Stimulated activated CD8-positive, alpha-beta memory T cell treated with anti-CD3 and anti-CD28 coated beads, Interleukin-4, amount 100 ng/mL, for 24 hours (primary cell): ENCODE measurements at regions not wholly inside any gene's neighbourhood (a gene's known extent, or its start where the extent isn't known, plus 50 kb on each side); places are given as distances from the start of the nearest gene placed in this dataset.

Source experiments
- DNase-seq: peaks from one replicate; pipeline ENCODE4 v3.0.0-alpha.2; 2020; ENCODE audit warnings: low read depth

DNA sequence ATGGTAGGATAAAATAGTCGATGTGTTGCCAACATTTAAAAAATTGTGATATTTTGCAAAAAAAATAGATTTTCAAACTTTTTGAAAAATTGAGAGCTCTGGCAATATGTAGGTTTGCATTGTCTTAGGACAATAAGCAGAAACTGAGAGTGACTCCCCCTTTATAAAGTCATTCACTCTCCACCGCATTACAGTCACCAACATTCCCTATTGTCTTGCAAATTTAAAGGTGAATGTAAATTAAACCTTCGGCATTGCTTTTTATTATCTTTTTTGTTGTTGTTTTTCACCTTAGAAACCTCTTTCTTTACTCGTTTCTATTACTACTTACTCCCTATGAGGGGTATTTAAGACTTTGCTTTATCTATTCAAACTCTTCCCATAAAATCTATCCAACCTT, 944.2 kb downstream of the DTWD2 start:
- DNase-seq: no peak

- no peak for DNase-seq
Observed at GRCh38 chr5:118043531-118043930, 944.8 kb downstream of the DTWD2 start.

DNA sequence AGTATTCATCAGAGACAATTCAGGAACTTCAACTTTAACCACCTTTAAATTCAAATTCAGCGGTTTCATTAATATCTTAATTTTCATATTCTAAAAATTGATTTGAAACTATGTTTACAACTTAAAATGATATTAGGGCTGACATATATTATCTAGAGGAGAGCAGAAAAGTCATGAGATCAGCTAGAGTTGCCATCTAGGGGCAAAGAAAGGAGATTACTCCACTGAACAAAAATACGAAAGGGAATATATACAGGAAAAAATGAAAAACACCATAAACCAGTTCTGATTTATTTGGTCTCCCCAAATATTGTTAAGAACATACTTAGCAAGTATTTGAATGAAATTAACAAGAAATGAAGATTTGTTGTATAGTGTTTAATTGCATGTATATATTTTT, 946.3 kb downstream of the DTWD2 start:
- DNase-seq: no peak

- no peak for DNase-seq
Observed at GRCh38 chr5:118040496-118040895, 947.9 kb downstream of the DTWD2 start.

DNA sequence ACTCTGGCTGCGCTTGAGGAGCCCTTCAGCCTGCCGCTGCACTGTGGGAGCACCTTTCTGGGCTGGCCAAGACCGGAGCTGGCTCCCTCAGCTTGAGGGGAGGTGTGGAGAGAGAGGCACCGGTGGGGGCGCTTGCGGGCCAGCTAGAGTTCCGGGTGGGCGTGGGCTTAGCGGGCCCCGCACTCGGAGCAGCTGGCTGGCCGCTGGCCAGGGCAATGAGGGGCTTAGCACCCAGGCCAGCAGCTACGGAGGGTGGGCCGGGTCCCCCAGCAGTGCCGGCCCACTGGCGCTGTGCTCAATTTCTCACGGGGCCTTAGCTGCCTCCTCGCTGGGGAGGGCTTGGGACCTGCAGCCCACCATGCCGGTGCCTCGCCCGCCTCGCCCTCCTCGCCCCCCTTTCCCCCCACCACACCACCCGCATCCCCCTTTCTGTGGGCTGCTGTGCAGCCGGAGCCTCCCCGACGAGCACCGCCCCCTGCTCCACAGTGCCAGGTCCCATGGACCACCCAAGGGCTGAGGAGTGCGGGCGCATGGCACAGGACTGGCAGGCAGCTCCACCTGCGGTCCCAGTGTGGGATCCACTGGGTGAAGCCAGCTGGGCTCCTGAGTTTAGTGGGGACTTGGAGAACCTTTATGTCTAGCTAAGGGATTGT, 954.5 kb downstream of the DTWD2 start:
- DNase-seq: no peak

DNA sequence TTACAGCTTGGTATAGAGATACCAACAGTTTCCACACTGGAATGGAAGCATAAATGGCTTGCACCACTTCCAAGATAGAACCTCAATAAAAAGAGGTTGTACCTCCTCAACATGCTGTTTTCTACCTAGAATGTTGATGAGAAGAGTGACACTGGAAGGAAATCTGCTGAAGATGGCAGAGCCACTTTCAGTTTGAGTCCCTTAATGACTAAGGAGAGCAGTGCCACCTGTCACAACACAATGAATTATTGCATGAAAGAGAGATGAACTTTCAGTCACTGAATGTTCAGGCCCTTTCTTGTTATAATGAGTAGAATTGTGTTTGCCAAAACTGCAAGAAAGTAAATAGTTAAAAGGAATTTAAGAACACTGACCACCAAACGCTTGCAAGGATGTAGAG, 958.5 kb downstream of the DTWD2 start:
- no peak for DNase-seq

DNA sequence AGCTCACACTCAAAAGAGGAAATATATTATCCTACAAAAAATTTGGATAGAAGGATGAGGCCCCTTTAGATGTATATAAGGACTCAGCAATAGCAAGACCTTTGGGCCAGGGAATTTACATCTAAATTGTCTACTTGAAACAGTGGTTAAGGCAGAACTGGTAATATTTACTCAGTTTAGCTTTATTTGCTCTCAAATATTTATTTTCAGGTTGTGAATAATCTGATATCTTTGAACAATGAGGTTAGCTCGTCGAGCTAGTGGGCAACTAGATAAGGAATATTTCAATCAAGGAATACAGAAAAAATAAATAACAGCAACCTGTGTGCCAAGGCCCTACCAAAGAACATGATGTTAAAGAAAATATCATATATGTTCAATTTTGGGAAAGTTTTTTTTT, 966.3 kb downstream of the DTWD2 start:
- no peak for DNase-seq

GRCh38 chr5:118017536-118017935, 970.8 kb downstream of the DTWD2 start:
- no peak for DNase-seq

GRCh38 chr5:118016396-118016795, 972.0 kb downstream of the DTWD2 start:
- no peak for DNase-seq

GRCh38 chr5:118015511-118015910, 972.8 kb downstream of the DTWD2 start:
- no peak for DNase-seq

GRCh38 chr5:118009741-118010297, 978.5 kb downstream of the DTWD2 start:
- no peak for DNase-seq

- no peak for DNase-seq
Observed at GRCh38 chr5:118008779-118009178, 979.6 kb downstream of the DTWD2 start.

GRCh38 chr5:118007262-118007661, 981.1 kb downstream of the DTWD2 start:
- DNase-seq: no peak

DNA sequence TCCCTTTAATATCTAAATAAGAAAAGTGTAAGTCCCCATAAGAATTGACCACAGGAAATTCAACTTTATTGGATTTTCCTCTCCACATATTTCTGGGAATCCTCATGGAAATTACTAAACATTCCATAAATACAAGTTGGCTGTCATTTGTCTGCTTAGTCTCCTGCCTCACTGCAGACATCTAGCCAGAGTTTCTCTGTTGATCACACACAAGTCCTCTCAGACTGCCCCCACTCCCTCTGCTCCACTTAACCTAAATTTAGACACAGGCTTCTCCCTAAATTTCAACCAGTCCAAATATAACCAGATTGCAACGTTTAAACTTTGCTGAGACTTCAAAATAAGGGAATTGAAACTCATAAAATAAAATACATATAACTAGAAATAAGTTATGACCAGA, 982.1 kb downstream of the DTWD2 start:
- no peak for DNase-seq

DNA sequence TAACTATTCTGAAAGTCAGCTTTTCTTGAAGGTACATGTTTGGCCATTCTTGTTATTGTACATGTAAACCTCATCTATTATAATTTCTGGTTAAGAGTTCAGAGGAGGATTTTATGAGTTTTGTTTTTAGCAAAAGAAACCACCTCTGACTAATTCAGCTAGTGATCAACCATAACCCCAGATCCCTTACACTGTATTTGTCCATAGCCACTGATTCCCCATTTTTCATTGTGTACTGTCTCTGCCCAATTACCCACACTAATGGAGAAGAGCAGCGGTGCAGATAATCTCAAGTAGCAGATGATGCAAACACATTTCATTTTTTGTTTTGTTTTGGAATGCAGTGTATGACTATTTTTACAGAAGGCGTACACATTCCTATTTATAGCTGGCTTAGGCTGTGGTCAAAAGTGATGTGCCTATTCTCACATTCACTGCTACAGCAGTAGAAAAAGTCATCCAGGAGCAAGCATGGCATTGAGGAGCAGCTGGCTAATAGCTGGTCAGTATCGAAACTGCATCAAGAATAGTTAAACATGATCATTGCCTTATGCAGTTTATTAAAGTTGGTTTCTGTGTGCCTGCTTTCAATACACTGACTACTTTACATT, 988.3 kb downstream of the DTWD2 start:
- no peak for DNase-seq

- DNase-seq: no peak
Observed at GRCh38 chr5:117982691-117983090, 1005.7 kb downstream of the DTWD2 start.

GRCh38 chr5:117973785-117974184, 1014.6 kb downstream of the DTWD2 start:
- no peak for DNase-seq

- no peak for DNase-seq
Observed at GRCh38 chr5:117955831-117956230, 1032.5 kb downstream of the DTWD2 start.

DNA sequence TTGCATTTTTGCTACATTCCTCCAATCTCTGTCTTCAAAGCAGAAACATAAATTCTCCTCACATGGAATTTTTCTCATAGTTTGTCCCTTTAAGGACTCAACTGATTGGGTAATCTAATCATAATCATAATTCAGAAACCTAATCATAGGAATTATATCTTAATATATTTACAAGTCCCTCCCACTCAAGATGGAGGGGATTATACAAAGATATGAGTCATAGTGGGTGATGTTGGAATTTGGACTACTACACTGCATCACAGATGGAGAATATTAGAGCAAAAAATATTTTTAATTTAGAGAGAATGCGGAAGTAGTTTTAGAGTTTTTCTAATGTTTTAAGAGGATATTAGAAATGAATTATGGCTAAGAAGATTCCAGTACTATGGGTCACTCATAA, 1034.0 kb downstream of the DTWD2 start:
- DNase-seq: no peak

DNA sequence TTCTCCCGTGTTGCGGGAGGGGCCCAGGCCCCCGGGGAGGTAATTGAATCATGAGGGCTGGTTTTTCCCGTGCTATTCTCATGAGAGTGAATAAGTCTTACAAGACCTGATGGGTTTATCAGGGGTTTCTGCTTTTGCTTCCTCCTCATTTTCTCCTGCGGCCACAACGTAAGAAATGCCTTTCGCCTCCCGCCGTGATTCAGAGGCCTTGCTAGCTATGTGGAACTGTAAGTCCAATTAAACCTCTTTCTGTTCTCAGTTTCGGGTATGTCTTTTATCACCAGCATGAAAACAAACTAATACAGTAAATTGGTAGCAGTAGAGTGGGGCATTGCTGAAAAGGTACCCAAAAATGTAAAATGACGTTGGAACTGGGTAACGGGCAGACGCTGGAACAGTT, 1035.1 kb downstream of the DTWD2 start:
- no peak for DNase-seq

DNA sequence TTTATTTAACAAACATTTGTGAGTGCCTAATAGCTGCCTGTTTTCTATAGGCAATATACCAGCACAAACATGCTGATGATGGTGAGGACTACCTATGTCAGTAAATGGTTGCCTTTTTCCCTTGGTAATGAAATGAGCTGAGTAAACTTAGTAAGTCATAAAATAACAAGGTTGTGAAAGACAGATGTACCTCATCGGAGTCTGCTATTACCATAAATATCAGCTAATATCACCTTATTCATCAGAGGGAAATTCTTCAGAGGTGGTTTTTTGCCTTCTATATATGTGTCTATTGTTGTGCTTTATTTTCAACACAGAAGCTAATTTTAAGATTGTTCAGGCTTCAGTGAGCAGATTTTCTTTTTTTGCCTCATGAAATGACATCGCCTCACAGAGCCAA, 1040.5 kb downstream of the DTWD2 start:
- no peak for DNase-seq

DNA sequence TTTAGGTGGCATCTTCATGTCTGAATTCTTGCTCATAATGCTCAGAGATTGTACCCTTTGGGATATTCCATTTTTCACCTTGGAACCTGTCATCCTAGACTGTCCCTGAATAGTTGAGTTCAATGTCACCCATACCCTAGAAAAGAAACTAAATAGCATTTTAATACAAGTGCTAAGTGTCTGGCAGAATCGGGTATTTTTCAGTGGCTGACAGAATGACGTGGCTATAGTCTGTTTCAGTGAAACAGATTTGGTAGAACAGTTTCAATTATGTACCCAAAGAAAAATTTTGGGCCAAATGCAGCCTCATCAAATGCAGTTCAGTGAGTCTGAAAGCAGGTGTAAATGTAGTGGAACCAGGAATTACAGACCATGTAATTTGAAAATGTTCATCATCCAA, 1041.2 kb downstream of the DTWD2 start:
- DNase-seq: no peak

DNA sequence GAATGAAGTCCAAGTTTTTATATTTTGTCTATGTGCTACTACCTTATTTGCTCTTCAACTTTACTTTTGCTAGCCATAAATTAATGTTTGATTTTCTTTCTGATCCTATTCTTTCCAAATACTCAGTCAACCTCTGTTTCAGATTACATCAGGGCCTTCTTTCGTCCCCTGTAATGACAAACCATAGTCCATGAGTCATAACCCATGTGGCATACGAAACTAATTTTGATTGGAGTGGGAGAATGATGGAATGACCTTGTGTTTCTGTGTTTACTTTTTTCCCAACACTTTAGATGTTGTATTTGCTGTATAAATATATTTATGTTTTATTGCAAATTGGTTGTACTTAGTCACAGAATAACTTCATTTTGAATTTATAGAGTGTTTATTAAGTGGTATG, 1043.1 kb downstream of the DTWD2 start:
- DNase-seq: no peak

DNA sequence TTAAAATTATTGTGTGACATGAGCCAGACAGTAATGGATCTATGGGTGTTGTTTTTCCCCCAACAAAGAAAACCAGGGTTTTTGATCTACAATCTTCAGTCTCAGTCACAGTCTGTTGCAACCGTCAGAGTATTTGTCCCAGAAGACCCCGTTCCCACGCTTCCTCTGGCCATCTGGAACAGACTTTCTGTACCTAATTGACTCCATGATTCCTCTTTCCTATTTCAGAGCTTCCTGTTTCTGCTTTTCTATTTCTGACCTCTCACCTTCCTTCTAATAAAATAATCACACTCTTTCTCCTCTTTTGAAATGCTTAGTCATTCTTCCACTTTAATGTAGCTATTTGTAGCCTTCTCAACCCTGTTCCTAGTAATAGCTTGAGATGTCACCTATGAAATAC, 1044.8 kb downstream of the DTWD2 start:
- no peak for DNase-seq
